ENCODE measurements at regions not wholly inside any gene's neighbourhood (a gene's known extent, or its start where the extent isn't known, plus 50 kb on each side); places are given as distances from the start of the nearest gene placed in this dataset.
"Not testable (repeated sequence)": the region's sequence is repeated elsewhere in the genome, so short reads cannot be mapped to it uniquely, and the experiment has no call there.

DNA sequence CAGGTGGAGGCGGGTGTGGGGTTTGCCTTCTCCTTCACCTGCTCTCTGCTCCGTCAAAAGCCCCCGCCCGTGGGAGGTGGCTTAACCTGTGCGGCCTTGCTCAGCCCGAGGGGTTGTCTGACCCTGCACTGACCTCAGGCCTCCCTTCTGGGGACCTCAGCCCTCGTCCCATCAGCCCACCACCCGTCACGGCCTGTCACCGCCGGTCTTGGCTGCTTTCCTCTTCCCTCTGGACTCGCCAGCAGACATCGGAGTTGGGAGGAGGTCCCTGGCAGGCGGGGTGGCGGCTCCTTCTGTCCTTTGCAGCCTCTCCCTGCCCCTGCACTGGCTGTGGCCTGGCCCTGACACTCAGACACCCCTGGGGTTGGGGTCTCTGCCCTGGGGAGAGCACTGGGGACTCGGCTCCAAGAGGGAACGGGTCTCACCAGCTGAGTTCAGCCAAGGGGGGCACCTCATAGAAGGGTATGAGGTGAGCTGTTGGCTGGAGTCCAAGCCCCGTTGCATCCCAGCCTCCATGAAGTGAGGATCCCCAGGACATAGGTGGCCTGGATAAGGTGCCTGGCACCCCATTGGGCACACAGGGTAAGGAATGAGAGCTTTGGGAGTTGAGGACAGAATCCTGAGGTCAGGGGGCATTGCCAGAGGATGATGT, 999.6 kb downstream of the BRD1 start:
- no peak for DNase-seq

DNA sequence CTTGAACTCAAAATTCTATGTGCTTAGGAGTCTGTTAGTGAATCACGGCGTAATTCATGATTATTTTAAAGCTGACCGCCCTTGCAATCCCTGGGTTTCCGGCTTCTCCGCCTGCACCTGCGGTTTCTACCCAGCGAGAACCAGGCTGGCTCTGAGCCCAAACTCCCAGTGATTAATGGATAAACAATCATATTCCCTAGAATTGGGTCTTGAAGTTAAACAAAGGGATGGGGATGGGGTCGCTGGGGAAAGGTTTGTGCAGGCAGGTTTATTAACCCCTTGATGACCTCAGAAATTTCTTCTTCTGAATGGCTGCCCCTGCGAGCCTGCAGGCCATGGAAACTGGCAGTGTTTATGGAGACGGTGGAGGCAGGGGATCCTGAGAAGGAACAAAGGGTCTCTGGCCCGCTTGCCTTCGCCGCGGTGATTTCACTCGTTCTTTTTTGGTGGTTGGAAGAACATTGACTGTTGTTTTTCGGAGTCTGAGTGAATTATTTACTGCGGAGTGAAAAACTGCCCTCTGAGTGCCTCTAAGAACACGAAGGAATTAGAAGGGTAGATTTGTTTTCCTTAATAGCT, 1000.3 kb downstream of the BRD1 start:
- no peak for DNase-seq

DNA sequence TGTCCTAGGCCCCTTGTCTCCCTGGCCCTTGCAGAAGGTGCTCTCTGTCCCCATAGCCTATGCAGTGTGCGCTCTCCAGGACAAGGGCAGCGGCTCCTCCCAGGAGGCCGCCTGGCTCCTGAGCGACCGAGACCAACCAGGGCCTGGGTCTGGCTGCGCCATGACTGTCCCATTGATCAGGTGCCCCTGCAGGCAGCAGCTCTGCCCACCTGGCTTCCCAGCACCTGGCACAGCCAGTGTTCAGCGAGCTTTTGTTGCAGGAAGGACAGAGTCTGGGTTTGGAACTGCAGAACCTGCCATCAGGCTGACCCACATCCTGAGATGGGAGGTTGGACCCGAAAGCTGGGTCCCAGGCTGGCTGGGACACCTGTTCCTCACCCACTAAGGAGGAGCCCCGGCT, 1001.1 kb downstream of the BRD1 start:
- DNase-seq: no peak

DNA sequence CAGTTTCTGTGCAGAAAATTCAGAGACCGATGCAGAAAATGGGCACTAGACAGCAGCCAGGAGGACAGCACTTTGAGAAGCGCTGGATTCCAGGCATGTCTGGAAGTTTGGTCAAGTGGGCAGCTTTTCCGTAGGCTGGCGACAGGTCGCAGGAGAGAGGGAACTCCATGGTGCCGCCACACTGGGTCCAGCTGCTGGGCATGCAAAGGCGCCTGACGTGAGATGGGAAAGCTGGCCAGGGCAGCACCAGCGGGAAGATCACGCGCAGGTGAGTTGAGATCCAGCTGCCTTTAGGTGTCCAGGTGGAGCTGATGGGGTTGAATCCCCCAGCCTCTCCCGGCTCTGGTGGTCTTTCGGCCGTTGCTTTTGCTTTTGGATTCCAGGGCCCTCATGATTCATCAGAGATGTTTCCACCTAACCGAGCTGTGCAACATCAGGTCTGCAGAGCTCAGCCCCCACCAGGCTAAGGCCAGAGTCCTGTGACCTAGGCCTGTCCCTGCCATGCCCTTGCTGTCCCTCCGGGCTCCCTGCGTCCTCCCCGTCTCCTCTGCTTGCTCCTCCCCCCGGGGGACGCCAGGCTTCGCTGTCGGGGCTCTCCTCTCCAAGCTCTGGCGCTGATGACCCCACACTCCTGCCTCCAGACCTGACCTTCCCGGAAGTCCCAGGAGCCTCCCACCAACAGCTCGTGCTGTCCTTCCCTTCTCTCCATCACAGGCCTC, 1001.7 kb downstream of the BRD1 start:
- no peak for DNase-seq

DNA sequence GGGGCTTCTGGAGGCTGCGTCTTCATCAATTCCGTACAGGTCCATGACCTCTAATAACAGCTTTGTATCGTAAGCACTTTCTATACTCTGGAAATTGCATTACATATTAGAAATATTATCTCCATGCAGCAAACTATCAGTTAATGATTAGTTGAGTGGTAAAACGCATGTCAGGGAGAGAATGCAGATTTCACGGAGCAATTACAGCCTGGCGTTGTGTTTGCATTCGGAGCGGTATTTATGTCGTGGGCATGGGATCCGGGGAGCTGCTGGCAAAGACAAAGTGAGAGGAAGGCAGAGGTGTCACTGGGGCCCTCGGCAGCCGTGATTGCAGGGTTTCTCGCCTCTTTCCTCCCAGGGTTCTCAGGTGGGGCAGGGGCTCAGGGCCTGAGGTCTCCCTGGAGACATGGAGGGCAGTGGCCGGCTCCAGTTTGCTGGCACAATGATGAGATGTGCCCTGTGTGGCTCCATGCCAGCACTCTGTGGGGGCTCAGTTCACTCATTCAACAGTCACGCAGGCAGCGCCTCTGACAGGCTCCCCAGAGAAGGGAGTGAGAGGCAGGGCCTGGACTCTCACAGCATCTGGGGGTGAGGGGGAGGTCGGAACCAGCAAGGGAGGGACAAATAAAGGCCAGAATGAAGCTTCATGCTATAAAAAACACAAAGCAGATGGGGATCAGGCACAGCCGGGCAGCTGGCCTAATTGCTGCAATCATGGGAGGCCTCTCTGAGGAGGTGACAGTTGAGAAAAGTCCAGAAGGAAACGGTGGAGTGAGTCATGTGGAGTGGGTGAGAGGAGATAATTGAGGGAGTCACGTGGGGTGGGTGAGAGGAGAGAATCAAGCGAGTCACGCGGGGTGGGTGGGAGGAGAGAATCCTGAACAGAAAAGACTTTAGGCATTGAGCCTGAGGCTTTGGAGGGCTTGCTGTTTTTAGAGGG, 1002.7 kb downstream of the BRD1 start:
- no peak for DNase-seq

DNA sequence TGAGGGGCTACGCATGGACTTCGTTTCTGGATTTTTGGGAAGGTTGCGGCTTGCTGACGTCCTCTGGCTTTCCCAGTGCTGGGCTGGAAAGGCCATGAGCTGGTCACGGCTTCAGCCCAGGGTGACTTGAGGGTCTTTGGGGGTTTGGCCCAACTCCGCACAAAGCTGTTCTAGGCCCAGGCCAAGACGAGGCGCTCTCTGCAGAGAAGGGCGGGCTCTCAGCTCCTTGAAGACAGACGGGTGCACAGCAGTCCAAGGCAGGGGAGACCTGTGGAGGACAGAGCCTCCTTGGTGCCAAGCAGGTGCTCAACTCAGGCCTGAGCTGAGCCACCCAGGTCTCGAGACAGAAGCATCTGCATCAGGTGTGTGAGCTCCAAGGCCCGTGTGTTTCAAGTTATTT, 1003.7 kb downstream of the BRD1 start:
- no peak for DNase-seq

DNA sequence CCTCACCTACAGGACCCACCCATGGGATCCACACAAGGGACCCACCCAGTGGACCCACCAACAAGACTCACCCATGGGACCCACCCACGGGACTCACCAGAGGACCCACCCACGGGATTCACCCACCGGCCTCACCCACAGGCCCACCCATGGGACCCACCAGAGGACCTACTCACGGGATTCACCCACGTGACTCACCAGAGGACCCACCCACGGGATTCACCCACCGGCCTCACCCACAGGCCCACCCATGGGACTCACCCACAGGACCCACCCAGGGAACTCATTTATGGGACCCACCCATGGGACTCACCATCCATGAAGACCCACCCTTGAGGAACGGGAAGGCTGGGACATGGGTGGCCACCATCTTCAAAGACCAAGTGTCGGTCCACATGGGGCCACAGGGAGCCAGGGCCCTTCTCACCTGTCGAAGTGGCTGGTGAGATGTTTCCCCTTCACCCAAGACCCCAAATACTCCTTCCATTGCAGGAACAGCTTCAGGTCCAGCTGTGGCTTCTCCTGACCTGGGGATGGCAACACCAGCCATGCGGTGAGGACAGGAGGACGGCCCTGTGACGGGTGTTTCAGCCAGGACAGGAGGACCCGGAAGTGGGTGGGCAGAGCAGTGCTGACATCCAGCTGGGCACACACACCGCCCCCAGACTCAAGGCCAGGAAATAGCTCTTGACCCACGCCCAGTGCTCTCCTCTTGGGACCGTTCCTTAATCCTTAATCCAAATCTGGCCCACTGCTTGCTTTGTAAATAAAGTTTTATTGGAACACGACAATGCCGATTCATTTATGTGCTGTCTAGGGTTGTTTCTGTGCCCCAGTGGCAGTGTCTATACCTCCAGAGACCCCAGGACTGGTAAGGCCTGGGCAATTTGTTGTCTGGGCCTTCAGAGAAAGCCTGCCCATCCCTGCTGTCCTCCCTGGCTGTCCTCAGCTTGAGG, 1005.1 kb downstream of the BRD1 start:
- DNase-seq: no peak

DNA sequence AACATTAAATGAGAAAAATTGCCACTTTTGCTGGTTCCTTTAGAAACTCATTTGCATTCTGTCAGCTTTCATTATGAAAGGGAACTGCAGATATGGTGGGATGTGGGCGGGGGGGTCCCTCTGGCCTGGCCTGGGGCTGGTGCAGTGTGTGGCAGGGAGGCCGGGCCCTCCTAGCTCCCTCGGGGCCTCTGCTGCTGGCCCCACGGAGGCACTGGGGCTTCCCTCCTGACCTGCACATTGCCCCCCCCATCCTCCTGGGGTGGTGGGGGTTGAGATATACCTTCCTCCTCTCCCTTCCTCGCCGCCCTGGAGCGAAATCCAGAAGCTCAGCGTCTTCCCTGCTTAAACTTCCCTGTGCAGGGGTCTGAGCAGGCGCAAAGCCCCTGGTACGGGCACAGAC, 1005.9 kb downstream of the BRD1 start:
- DNase-seq: no peak

DNA sequence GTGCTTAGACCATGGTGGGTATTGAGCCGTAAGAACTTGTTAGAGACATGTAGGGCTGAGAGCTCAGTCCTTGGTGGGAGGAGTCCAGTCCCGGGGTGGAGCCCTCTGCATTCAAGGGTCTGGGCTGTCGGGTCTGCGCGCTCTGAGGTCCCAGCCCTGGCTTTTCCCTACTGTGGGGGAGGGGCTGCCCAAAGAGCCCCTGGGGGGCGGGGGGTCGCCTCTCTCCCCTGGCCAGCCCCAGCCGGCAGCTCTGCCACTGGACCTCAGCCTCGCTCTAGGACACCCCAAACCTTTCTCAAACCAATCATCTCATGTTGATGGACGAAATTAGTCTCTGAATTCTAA, 1006.4 kb downstream of the BRD1 start:
- no peak for DNase-seq

DNA sequence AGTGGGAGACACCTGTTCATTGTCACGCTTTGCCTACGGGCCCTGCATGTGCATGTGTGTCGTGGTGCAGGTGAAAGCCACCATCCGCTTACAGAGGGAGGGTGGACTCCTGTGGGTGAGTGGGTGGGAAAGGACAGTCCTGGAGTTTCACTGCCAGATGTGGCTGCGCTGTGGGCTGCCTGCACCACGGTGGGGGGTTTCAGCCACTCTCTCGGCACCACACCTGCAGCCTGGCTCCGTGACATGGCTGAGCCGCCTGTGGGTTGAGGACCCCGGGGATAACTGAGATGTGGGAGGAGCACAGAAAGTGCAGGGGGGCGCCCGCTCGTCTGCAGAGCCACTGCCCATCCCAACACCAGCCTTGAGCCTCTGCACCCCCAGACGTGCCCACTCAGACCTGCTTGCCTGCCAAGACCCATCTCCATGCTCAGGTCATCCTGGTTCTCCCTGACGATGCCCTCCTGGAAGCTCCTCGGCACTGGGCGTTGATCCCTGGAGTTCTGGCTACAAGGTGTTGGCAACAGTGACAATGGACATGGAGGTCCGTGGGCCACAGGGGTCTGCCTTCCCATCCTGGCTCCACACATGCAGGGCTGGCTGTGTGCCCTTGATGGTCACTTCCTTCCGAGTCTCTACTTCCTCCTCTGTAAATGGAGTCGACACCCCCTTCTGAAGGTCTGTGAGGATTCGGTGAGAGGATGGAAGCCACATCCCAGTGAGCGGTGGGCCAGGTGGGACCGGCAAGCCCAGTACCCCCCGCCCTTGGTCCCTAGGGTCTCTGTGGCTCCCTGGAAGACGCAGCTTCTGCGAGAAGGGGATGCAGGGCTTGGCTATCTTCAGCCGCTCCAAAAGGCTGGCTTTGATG, 1007.0 kb downstream of the BRD1 start:
- DNase-seq: no peak

DNA sequence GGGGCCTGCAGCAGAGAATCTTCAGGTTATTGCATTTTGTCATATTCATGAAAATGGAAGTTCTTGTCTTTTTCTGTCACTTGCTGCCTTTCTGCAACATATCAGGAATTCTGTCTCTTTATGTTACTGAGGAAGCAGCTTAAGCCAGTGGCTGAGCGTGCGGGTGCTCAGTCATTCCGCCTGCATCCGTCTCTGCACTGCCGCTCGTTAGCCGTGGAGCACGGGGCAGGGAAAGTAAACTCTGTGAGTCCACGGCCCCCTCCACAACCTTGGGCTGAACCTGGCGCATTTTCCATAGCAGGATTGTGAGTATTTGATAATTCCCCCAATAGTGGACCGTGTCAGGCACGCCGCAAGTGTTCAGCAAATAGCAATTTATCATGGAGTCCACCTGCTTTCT, 1007.7 kb downstream of the BRD1 start:
- DNase-seq: no peak

DNA sequence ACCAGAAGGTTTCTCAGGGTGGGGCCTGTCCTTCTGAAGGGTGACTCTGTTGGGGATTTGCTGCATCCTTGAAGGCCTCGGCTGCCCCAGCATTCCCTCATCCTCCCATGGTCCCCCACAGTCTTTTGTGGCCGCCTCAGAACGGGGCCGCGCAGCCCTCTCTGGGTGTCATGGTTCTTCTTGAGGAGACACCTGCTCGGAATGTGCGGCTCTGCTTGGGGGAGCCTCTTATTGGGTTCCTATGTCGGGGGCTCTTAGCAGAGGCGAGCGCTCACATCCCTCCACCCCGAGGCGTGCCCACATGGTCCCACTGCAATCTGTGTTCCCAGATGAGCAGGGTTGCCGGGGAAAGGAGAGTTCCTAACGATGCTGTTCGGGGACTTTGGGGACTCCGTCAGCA, 1008.4 kb downstream of the BRD1 start:
- DNase-seq: no peak

DNA sequence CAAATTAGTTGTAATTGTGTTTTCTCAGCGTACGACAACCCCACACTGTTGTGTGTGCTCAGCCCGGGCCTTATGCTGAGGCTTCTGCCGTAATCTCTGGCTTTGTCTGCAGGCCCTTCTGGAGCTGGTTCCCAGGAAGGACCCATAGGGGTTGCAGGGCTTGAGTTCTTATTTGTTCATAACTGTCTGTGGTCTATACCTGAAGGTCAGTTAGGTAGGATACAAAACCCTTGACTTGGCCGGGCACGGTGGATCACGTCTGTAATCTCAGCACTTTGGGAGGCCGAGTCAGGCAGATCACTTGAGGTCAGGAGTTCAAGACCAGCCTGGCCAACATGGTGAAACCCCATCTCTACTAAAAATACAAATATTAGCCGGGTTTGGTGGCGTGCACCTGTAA, 1010.2 kb downstream of the BRD1 start:
- DNase-seq: not testable (repeated sequence)

DNA sequence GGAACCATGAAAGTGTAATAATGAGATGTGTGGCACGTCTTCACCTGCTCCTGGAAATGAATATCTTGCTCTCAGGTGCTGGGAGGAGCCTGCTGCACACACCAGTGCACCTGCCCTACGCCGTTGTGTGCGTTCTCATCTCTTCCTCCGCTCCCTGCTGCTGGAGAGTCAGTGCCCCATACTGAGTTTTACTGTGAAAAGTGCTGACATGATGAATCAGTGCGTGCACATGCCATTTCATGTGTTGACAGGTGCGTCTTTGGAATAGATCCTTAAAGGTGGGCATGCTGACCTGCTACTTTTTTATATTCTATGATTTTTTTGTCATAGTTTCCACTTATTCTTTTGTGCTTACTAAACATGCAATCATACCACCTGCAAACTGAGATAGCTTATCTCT, 1015.8 kb downstream of the BRD1 start:
- DNase-seq: no peak

DNA sequence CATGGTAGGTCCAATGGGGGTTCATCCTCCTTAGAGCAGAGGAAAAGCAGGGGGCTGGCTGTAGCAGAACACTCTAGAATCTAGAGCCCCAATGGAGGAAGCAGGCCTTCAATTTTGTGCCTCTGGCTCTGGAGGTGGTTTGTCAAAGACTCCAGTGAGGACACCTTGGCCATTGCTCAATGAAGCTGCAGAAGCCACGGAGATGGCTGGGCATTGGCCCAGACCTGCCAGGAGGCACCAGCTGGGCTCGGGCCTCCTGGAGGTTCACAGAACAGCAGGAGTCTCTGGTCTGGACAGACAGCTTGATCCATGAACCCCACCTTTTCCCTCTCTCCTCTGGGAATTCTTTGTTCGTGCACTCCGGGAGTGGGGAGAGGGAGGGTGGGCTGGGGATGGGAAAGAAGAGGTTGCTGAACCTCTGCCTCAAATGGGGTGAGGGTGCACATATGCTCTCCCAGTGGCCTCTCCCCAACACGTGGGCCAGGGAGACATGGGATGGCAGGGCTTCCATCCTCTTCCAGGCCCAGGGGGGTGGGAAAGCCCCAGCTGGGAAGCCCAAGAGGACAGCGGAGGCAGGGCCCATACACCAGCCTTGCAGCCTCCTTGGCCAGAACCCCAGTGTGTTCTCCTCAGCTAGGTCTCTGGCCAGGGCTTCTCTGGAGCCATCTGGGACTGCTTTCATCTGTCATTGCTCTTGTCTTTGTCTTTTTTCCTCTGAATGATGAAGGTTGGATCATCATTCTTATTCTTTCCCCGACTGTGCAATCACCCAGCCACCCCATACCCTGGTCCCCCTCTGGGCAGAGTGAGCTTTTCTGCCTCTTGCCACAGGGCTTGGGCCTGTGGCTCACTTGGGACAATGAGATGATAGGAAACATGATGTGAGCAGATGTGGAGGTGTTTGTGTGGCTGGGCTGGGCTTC, 1019.4 kb downstream of the BRD1 start:
- no peak for DNase-seq

DNA sequence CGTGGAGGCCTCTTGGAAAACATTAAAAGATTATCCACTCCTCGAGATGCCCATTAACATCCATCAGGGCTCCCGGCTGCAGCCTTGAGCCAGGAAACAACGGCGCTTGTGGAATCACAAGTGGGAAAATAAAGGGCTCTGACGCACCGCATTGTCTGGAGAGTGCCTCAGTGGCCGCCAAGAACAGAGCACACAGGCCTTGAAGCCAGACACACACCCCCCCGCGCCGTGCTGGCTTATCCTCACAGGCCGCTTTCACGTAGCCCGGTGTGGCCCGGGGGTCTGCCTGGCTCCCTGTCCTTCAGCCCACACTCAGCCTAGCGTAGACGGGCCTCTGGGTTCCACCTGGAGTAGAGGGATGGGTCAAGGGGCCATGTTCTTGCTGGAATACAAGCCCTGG, 1020.5 kb downstream of the BRD1 start:
- DNase-seq: no peak

DNA sequence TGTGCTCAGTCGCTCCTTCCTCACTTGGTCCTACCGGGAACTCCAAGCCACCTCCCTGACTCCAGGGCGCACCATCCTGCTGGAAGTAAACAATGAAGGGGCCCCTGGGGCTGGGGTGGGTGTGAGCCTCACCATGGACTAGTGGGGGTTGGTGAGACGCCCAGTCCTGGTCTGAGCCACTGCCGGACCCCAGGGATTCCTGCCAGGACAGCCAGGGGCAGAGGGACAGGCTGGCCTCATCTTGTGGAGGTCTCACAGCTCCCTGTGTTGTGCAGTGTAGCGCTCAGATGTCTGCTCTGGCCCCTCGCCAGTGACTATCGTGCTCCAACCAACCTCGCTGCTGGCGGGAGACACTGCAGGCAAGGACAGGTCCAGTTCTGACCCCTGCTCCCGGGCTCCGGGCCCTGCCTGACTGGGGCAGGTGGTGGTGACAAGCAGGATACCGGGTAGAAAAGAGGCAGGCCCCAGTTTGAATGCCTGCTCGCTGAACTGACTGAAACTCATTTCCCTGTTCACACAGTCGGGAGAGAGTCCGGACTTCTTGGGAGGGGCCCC, 1021.4 kb downstream of the BRD1 start:
- no peak for DNase-seq

DNA sequence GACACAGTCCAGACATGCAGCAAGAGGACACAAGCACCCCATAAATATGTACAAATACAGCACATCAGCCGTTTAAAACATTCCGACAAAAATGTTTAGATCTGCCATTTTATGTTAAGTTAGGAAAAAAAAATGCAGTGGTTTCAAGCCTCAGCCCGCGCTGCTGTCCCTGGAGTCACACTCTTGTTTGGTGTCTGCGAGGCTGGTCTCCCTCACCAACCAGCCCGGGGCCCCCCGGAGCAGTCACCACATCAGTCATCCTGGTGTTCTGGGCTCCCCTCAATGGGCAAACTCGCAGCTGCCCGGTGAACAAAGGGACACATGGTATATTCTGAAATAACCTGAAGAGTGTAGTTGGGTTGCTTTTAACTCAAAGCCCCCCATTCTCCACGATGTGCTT, 1022.2 kb downstream of the BRD1 start:
- DNase-seq: no peak

DNA sequence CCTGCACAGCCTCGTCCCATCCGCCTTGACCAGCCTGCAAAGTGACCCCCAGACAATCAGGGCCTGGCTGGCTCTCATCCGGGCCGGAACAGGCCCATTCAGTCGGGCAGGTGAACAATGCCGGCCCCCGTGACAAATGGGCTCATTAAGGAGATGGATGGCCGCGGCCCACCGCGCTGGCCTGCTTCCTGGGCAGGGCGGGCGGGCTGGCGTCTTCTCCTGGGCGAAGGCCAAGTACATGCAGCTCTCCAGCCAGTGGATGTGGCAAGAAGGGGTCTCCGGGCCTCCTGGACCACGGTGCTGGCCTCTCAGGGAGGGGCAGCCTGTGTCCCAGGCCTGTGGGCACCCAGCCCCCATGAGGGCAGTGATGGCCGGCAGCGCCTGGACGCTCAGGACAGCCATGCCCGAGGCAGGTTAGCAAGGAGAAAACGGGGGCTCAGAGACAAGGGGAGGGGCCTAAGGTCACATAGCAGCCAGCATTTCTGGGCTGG, 1022.8 kb downstream of the BRD1 start:
- no peak for DNase-seq
